ENCODE measurements at regions not wholly inside any gene's neighbourhood (a gene's known extent, or its start where the extent isn't known, plus 50 kb on each side); places are given as distances from the start of the nearest gene placed in this dataset.
"Not testable (repeated sequence)": the region's sequence is repeated elsewhere in the genome, so short reads cannot be mapped to it uniquely, and the experiment has no call there.

GRCh38 chr6:51105357-51105756 is 286.7 kb downstream of the TFAP2B start:
- no peak for DNase-seq (ENCODE audit: low spot score)
- Histone ChIP-seq H3K4me3 (no peak overlapping the region), H3K27ac (no peak overlapping the region)
- no peak for TF ChIP-seq CTCF (IDR thresholded peaks at IDR 0.05)

GRCh38 chr6:51107769-51108203 is 289.1 kb downstream of the TFAP2B start:
- TF ChIP-seq CTCF (IDR thresholded peaks at IDR 0.05), result no peak
- DNase-seq (ENCODE audit: low spot score), result no peak
- no peak overlapping the region for H3K4me3 ChIP-seq
- H3K27ac ChIP-seq, result no peak overlapping the region

- TF ChIP-seq CTCF (IDR thresholded peaks at IDR 0.05), result no peak
- Histone ChIP-seq H3K27ac (no peak overlapping the region), H3K4me3 (no peak overlapping the region)
- no peak for DNase-seq (ENCODE audit: low spot score)
Measured at GRCh38 chr6:51108563-51109234, 290.0 kb downstream of the TFAP2B start.

- no peak overlapping the region for H3K27ac ChIP-seq
- no peak for DNase-seq (ENCODE audit: low spot score)
- H3K4me3 ChIP-seq, result no peak overlapping the region
- no peak for TF ChIP-seq CTCF (IDR thresholded peaks at IDR 0.05)
Measured at GRCh38 chr6:51112731-51113130, 294.1 kb downstream of the TFAP2B start.

- no peak overlapping the region for H3K4me3 ChIP-seq
- DNase-seq (ENCODE audit: low spot score), result no peak
- no peak overlapping the region for H3K27ac ChIP-seq
- no peak for TF ChIP-seq CTCF (IDR thresholded peaks at IDR 0.05)
Measured at GRCh38 chr6:51116723-51117122, 298.1 kb downstream of the TFAP2B start.

- no peak for TF ChIP-seq CTCF (IDR thresholded peaks at IDR 0.05)
- no peak overlapping the region for H3K27ac ChIP-seq
- DNase-seq (ENCODE audit: low spot score), result no peak
- H3K4me3 ChIP-seq, result no peak overlapping the region
Measured at GRCh38 chr6:51118792-51119191, 300.1 kb downstream of the TFAP2B start.

- no peak for DNase-seq (ENCODE audit: low spot score)
- H3K27ac ChIP-seq, result no peak overlapping the region
- H3K4me3 ChIP-seq, result no peak overlapping the region
- no peak for TF ChIP-seq CTCF (IDR thresholded peaks at IDR 0.05)
Measured at GRCh38 chr6:51120016-51120415, 301.3 kb downstream of the TFAP2B start.

- not testable (repeated sequence) for H3K27ac ChIP-seq; H3K4me3 ChIP-seq; DNase-seq (ENCODE audit: low spot score)
Measured at GRCh38 chr6:51121380-51121976, 302.8 kb downstream of the TFAP2B start.
